Fibroblast of skin of abdomen (primary cell): ENCODE measurements at regions not wholly inside any gene's neighbourhood (a gene's known extent, or its start where the extent isn't known, plus 50 kb on each side); places are given as distances from the start of the nearest gene placed in this dataset.
"Not testable (repeated sequence)": the region's sequence is repeated elsewhere in the genome, so short reads cannot be mapped to it uniquely, and the experiment has no call there.

Experiments
- DNase-seq: peaks from one replicate; pipeline ENCODE4 v3.0.0-alpha.2; 2013

DNA sequence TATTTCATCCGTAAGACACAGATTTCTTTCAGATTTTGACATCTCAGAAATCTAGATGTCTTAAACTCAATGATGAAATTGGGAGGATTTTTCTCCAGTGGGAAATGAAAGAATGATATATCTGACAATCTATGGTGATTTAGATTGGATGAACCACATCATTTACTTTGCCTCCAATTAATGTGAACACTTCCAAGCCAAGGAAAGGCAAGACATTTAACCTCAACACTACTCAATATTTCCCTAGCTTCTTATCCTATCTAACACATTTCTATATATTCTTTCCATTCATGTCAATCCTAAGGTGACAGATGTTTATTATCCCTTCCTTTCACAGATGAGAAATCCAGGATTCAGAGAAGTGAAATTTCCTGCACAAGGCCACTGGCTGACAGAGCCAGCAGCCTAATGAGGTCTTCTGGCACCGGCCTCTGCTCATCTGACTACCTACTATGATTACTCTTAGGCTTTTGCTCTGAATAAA lies 327.6 kb downstream of the IRS1 start:
- no peak for DNase-seq

DNA sequence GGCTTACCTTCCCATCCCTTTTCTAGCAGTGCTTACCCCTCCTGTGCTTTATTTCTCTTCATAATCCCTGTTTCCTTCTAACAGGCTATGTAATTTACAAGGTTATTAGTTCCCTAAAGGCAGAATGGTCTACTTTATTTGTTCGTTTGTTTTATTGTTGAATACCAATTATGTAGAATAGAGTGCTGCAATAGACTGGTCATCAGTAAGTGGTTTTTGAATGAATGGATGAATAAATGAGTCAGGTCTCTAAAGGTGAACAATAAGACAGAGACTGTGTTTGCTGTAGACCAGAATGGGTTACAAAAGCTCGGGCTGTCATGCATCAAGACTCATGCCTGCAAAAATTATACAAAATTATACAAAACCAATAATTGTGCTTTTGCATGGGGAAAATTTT lies 332.0 kb downstream of the IRS1 start:
- no peak for DNase-seq

DNA sequence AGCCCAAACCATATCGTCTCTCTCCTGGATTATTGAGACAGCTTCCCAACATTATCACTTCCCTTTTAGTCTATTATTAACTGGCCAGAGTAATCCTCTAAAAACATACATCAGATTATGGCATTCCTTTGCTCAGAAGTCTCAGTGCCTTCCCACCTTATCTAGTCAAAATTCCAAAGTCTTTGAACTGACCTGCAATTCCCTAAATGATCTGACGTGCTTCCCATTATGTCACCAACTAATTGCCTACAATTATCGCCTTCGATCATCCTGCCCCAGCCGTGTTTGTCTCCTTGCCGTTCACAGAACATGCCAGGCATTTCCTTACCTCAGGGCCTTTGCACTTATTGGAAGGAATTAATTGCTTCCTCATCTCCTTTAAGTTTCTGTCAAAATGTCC lies 332.4 kb downstream of the IRS1 start:
- DNase-seq: no peak

DNA sequence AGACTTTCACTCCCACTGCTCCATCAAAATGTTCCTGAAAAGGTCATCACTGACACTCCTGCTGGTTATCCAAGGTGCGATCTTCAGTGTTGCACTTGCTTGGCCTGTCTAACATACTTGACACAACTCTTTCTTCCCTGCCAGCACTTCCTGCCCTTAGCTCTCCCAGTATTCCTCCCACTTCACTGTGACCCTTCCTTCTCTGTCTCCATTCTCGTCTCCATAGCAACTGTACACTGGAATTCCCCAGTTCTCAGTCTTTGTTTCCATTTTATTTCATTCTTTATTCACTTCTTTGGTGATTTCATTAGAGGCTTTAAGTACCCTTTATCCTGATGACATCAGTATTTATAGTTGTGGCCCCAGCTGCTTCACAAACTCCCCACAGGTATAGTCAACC lies 333.0 kb downstream of the IRS1 start:
- DNase-seq: no peak

DNA sequence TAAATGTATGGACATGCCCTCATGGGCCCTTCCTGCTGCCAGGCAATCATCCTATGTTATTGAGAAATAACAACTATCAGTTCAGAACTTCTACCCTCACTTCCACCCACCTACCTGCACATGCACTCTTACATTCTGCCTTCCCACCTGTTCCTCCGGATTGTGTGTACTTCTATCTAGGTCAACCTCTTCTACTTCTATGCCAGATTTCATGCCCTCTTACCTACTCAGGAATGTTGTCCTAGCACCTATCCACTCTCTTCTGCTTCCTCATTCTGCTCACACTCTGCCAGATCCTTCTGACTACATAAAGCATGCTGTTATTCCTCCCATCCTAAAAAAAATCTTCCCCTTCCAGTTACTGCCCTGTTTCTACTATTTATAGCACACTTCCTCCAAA lies 333.5 kb downstream of the IRS1 start:
- DNase-seq: no peak

DNA sequence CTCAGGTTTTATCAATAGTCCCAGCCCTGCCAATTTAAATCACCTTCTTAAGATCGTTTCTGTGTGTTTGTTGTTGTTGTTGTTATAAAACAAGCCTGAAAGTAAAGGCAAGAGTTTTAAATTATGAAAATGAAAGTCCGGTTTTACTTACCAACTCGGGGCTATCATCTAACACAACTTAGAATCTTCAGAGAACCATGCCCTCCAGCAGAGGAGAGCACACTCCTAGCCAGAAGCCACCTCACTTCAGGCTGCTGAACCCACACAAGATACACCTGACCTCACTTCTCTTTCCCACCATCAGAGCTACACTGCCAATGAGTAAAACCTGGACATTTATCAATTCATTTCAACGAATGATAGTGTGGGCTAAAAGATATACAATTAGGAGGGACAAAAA lies 335.2 kb downstream of the IRS1 start:
- no peak for DNase-seq

DNA sequence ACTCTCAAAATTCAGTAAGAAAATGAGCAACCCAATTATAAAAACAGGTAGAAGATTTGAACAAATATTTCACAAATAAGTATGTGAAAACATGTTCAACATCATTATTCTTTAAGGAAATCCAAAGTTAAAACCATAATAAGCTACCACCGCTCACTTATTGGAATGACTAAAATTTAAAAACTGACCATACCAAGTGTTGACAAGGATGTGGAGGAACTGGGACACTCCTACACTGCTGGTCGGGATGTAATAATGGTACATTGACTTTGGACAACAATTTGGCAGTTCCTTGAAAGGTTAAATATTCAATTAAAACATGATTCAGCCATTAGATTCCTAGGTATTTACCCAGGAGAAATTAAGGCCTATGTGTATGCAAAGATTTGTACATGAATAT lies 336.5 kb downstream of the IRS1 start:
- DNase-seq: no peak

DNA sequence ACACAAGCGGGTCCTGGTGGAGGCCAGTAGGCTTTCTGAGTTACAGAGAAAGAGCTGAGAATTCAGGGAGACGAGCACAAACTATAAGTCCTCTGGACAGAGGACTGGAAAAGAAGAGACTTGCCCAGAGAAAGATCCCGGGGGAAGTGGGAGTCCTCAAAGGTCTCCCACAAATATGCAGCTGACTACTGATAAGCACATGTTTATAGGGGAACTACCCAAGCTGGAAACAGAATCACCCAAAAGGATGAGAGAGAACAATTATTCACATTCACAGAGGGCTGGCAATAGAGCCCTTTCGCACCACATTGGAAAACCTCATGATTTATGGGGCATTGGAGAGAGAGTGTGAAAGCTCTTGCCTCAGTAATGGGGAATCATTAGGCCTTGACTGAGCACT lies 337.6 kb downstream of the IRS1 start:
- no peak for DNase-seq

DNA sequence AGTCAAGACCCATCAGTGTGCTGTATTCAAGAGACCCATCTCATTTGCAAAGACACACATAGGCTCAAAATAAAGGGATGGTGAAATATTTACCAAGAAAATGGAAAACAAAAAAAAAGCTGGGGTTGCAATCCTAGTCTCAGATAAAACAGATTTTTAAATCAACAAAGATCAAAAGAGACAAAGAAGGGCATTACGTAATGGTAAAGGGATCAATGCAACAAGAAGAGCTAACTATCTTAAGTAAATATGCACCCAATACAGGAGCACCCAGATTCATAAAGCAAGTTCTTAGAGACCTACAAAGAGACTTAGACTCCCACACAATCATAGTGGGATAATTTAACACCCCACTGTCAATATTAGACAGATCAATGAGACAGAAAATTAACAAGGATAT lies 343.5 kb downstream of the IRS1 start:
- not testable (repeated sequence) for DNase-seq

DNA sequence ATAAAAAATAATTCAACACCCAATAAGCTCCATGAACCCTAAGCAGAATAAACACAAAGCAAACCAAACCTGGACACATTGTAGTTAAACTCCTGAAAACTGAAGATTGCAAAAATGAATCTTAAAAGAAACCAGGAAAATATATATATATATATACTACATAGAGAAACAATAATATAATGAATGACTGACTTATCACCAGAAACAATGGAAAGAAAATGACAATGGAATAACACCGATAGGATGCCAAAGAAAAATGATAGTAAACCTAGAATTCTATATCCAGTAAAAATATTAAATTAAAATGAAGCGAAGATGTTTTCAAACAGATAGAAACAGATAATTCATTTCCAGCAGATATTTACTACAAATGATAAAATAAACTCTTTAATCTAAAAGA lies 346.9 kb downstream of the IRS1 start:
- no peak for DNase-seq

DNA sequence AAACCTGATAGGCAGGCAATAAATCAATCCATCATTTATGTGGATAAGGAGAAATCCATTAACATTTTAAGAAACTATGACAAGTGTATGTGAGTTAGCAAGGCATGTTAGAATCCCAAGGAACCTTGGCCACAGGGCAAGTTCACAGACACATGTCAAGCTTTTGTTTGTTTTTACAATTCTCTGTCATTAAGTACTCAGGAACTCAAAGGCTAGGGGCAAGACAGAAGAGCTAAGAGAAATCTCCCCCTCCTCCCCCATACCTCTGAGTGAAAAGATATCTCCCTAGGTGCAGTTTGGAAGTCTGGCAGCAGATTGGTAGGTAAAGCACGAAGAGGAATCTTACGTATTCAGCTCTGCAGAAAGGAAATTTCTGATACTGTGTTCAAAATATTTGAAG lies 348.1 kb downstream of the IRS1 start:
- no peak for DNase-seq

DNA sequence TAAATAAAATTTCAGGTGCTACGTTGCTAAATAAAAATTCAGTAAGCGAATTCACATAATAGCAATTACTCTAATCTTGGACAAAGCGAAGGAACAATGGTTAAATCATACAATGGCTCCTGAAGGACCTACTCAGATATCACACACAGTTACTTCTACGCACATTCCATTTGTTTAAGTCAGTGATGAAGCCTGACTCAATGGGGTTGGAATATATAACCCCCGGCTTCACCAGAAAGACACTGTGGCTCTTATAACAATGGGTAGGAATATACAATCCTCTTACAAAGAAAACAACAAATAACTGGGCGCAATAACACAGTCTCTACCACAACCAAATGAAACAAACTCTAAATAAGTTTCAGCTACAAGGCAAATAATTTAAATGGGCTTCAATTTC lies 349.5 kb downstream of the IRS1 start:
- DNase-seq: peak; percentile 35

DNA sequence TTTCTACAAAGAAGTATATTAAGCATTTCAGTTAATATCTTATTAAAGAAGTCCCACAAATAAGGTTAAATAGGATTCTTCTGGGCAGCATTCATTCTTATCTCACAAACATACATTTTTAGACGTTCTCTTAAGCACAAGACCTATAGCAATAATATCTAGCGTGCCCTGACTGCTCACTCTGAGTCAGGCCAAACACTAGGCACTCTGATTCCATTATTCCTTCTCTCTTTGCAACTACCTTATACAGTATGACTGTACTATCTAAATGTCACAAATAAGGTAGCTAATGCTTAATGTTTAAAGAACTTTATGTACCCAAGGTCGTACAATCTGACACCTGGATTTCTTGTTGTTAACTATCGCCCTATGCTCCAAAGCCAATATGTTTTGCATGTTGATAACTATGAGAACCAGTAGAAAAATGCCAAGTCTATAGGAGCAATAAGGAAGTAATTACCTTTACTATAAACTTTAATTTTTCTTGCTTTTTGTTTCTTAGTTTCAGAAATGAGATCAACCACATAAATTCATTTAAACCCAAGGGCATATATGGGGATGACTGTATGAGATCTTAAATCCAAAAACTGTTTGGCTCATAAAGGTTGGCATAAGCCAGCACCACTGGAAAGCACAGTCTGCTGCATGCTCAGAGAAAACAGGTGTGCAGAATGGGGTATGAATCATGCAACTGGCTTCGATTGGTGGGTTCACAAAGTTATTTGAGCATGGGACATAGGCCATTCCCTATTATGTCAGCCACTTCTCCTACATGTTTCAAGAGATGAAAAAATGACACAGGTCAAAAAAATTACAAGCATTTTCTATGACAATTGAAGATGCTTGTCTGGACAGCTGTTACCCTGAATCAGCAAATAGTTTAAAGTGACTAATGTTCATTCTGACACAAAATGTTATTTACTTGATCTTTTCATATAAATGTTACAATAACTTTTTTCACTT lies 352.0 kb downstream of the IRS1 start:
- DNase-seq: peak; percentile 72

DNA sequence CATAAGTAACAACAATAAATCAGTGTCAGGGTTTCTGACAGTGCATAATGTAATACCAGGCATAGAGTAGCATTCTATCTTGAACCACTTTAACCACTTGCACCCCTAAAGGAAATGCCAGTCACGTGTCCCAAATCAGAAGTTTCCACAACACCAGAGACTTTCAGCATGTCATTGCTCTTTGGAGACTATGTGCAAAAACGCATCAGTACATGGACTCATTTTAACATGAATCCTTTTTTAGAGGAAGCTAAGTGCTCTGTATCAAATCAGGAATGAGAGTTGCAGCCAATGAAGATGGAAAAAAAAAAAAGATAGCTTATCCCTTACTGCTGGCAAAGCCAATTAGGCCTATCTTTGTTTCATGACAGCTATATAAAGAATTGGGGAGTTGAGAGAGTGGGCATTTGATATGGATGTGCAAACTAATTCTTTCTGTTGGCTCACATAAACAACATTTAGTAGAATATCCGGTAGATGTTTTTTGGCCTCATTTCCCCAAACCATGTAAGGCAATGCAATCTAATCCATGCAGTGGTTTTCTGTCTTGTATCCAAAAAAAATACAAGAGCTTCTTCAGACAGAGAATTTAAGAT lies 353.1 kb downstream of the IRS1 start:
- DNase-seq: peak; percentile 78

DNA sequence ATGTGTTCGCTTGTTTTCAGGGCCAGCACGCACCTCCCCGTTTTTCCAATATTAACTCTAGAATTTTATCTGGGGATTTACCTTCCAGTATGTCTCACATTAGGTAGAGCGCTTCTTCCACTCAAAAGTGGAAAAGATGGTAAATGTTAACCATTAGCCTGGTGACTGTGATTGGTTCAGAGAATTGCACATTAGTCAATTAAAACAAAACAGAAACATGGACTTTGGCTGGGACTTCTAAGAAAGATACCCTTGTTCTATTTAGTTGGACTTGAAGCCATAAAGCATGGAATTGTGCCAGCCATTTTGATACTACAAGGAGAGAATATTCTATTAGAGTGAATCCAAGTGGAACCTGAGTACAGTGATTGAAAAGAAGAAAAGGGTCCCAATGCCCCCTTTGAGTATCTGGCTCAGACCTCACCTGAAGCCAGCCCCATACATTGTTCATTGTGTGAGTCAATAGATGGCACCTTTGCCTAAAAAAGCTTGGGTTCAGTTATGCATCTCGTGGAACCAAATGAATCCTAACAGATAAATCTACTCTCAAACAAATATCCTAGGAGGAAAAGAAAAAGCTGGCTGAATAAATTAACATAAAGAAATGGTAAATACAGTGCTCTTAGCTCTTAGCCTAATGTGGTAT lies 354.3 kb downstream of the IRS1 start:
- no peak for DNase-seq

DNA sequence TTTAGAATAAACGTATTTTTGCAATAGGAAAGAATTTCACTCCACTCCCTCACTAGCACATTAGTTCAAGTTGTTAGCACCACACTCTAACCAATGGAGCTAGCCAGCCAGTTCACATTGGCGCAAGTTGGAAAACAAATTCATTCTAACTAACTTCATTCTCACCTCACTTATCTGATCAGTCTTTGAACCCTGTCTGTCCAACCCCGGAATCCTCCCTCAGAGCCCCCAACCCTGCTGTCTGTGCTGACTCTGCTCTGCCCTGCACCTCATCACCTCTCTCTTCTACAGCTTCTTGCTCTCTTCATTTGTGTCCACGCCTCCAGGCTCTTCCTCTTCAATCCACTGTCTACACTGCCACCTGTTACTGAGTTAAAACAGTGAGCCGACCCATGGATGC lies 356.5 kb downstream of the IRS1 start:
- DNase-seq: no peak

DNA sequence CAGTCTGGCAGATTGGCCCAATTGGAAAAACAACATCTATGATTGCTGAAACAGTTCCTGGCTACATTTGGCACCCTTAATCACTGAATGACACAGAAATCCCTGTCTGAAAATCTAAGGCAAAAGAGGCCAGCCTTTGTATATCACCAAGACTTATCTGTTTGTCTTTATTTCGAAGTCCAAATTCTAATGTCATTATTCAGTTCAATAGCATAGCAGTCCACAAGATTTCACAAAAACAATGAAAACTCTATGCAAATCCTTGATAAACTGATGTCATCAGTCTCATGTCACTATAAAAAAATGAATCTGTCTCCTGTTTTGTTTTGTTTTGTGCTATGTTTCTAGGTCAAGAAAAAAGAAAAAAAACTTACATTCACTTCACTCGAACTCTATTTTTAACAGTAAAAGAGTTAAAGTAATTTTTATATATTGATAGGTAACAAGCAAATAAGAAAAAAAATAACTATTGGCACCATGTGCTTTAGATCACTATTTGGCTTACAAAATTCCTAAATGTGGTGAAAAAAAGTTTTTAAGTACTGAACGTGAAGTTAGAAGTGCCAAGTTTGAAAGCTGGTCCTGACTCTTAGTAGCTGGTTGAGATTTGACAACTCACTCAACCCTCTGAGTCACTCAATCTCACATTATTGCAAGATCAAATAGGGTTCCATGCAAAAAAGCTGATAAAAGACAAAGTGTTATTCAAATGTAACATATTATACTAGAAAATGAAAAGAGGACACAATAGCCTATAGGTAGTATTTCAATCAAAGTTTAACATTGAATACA lies 359.3 kb downstream of the IRS1 start:
- peak; percentile 59 for DNase-seq

DNA sequence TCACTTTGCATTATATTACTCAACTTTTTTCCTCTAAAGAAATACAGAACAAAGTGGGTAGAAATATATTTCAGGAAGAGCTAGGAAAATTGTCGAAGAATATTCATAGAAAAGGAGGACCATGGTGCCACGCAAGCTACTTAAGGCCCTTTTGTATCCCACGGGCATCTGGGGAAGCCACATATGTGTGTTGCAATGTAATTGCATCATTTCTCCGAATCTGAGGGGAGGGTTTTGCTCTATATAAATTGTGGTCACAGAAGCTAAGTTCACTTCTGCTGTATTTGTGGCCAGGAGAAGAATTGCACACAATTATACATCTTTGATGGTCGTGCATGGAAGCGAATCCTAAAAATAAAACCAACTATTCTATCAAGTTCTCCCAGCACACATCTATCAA lies 360.3 kb downstream of the IRS1 start:
- peak; percentile 65 for DNase-seq

DNA sequence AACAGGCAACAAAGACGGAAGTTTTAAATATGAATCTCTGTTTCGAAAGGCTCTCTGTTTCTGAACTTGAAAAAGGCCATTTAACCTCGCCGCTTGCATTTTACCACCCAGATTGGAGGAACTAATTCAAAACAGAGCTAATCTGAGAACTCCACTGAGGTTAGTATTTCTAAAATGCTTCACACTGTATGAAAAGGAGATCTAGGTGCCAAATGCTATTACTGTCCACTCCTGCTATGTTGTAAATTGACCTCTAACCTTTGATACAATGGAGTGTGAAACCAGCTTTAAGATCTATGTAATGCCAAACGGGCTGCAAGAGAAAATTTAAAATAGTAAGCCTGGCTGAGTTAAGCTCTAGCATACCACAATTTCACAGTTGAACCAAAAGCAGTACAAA lies 364.5 kb downstream of the IRS1 start:
- no peak for DNase-seq

DNA sequence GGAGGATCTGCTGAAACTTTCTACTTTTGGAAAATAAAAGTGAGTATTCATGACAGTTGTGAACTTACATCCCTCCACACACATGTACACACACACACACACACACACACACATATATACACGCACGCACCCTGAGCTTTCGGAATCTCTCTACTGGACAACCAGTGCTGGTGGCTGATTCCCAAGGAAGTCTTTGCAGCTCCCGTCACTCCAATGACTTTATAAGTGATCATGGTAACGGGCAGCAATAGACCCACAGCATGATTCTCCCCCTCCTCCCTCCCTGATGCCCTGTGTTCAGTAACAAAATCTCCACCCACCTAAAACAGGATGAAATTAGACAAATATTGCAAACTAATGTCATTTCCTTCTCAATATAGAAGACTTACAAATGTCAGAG lies 364.9 kb downstream of the IRS1 start:
- DNase-seq: no peak

DNA sequence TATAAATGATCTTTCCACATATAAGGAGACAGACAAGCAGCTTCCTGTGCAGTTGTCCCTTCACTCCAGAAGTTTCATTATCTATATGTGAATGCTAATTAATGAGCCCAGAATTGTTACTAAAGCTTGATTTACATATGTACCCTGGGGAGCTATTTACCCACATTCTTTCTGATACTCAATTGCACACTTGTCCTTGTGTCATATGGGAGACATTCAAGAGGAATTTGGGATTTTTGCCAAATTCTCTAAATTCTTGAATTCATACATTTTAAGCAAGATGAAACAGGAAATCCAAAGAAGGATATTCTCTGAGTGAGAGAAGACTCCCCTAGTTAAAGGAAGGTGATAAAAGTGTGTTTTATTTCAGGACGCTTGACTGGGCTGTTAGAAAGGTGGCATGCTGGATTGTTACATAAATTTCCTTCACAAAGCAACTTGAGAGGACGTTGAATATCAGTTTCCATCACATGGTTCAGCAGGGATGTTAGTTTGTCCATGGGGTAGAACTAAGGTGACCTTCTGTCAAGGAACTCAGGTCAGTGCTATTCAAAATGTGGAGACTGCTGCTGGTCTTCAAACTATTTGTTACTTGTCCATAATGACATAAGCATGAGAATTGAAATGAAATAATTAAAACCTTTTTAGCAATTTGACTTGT lies 368.2 kb downstream of the IRS1 start:
- peak; percentile 80 for DNase-seq

DNA sequence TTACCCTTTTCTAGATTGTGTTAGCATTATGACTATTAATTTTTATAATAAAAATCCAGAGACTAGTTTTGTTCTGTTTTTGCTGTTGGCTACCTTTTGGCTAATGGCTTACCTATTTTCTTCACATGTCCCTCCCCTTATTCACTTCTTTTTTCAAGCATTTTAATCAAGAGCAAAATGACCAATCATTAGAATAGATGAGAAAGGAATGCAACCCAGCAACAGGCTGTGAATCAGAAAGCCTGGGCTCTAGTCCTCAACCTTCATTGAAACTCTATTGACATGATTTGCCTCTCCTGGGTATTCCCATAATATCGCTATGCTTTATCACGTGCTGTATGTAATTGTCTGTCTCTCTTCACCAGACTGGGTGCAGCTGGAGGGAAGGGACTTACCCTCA lies 370.1 kb downstream of the IRS1 start:
- no peak for DNase-seq
